CD4-positive, alpha-beta T cell treated with Interleukin-17A for 4 hours (primary cell): ENCODE measurements at regions not wholly inside any gene's neighbourhood (a gene's known extent, or its start where the extent isn't known, plus 50 kb on each side); places are given as distances from the start of the nearest gene placed in this dataset.
"Not testable (repeated sequence)": the region's sequence is repeated elsewhere in the genome, so short reads cannot be mapped to it uniquely, and the experiment has no call there.

ENCODE experiments used
- DNase-seq: peaks from one replicate; pipeline ENCODE4 v3.0.0-alpha.2; 2020; ENCODE audit warnings: mixed read lengths

GRCh38 chr17:72372185-72372584 is 251.4 kb downstream of the SOX9 start:
- DNase-seq = no peak

GRCh38 chr17:72373910-72374741 is 253.3 kb downstream of the SOX9 start:
- no peak for DNase-seq

- DNase-seq = no peak
Measured at GRCh38 chr17:72376526-72377345, 255.9 kb downstream of the SOX9 start.

GRCh38 chr17:72378414-72379390 is 257.9 kb downstream of the SOX9 start:
- DNase-seq = no peak

GRCh38 chr17:72379516-72379915 is 258.7 kb downstream of the SOX9 start:
- no peak for DNase-seq

- DNase-seq = no peak
Measured at GRCh38 chr17:72380120-72380519, 259.3 kb downstream of the SOX9 start.

- DNase-seq = no peak
Measured at GRCh38 chr17:72380737-72381136, 259.9 kb downstream of the SOX9 start.

GRCh38 chr17:72381597-72382397 is 261.0 kb downstream of the SOX9 start:
- DNase-seq = no peak

GRCh38 chr17:72382971-72383722 is 262.3 kb downstream of the SOX9 start:
- no peak for DNase-seq

- no peak for DNase-seq
Measured at GRCh38 chr17:72385475-72385874, 264.7 kb downstream of the SOX9 start.

- not testable (repeated sequence) for DNase-seq
Measured at GRCh38 chr17:72386173-72386572, 265.4 kb downstream of the SOX9 start.

GRCh38 chr17:72386619-72387237 is 265.9 kb downstream of the SOX9 start:
- no peak for DNase-seq

GRCh38 chr17:72387487-72387886 is 266.7 kb downstream of the SOX9 start:
- DNase-seq = no peak

GRCh38 chr17:72387969-72388368 is 267.1 kb downstream of the SOX9 start:
- no peak for DNase-seq

GRCh38 chr17:72388765-72389473 is 268.1 kb downstream of the SOX9 start:
- DNase-seq = no peak

- no peak for DNase-seq
Measured at GRCh38 chr17:72390675-72391508, 270.1 kb downstream of the SOX9 start.

- no peak for DNase-seq
Measured at GRCh38 chr17:72392056-72393010, 271.5 kb downstream of the SOX9 start.

GRCh38 chr17:72393553-72393952 is 272.7 kb downstream of the SOX9 start:
- no peak for DNase-seq
